T follicular helper cell (primary cell): ENCODE measurements at regions not wholly inside any gene's neighbourhood (a gene's known extent, or its start where the extent isn't known, plus 50 kb on each side); places are given as distances from the start of the nearest gene placed in this dataset.
"Not testable (repeated sequence)": the region's sequence is repeated elsewhere in the genome, so short reads cannot be mapped to it uniquely, and the experiment has no call there.

ENCODE experiments used
- DNase-seq: peaks from one replicate; pipeline ENCODE4 v3.0.0-alpha.2; 2020; ENCODE audit warnings: low read depth

GRCh38 chr19:28631961-28632360, 581.0 kb downstream of the UQCRFS1 start:
- DNase-seq, result no peak

DNA sequence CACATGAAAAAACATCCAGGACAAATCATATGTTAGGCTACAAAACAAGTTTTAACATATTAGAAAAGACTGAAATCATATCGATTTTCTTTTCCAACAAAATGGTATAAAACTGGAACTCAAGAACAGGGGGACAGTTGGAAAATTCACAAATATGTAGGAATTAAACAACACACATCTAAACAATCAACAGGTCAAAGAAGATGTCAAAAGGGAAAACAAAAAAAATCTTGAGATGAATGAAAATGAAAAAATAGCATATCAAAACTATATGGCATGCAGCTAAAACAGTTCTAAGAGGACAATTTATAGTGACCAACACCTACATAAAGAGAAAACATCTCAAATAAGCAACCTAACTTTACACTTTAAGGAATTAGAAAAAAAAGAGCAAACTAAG, 585.3 kb downstream of the UQCRFS1 start:
- no peak for DNase-seq

DNA sequence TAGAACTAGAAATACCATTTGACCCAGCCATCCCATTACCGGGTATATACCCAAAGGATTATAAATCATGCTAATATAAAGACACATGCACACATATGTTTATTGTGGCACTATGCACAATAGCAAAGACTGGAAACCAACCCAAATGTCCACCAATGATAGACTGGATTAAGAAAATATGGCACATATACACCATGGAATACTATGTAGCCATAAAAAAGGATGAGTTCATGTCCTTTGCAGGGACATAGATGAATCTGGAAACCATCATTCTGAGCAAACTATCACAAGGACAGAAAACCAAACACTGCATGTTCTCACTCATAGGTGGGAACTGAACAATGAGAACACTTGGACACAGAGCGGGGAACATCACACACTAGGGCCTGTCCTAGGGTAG, 586.5 kb downstream of the UQCRFS1 start:
- DNase-seq, result not testable (repeated sequence)

- DNase-seq, result no peak
These were observed 593.0 kb downstream of the UQCRFS1 start for GRCh38 chr19:28619816-28620429.

DNA sequence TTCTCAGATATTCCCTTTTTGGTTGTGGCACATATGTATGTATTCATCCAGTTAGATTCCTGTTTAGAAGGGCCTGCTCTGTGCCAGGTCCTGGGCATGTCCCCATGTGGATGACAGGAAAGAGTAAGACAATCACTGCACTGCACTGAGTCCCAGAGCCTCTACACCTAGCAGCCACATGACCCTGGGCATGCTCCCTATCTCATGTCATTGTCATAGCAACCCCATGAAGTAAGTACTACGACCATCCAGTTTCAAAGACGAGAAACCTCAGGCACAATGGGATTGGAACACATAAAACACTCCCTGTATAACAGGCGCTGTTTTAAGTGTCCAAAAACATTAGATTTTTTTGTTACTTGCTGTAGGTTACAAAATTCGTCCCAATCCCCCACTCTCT, 594.4 kb downstream of the UQCRFS1 start:
- DNase-seq, result no peak

DNA sequence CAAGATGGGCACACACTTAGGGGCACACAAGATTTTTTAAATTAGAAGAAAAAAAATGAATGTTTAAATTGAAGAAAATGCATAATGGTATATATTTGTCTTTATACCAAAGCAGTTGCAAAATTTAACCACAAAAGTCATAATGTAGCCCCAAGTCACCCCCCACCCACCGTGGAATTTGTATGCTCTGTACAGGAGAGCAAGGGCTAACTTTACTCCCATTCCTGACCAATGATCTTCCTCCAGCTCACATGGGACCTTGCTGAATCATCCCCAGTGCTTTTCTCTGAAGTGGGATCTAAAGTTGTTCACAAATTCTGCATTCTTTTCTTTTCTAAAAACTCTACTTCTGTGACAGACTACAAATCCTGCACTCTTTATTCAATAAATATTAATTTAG, 597.0 kb downstream of the UQCRFS1 start:
- DNase-seq, result no peak

DNA sequence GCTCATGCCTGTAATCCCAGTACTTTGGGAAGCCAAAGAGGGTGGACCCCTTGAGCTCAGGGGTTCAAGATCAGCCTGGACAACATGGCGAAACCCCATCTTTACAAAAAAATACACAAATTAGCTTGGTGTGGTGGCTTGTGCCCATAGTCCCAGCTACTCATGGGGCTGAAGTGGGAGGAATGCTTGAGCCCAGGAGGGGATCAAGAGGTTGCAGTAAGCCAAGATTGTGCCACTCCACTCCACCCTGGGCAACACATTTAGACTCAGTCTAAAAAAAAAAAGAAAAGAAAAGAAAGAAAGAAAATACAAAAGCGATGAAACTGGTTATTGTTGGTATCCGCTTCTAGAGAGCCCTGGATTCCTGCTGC, 597.4 kb downstream of the UQCRFS1 start:
- no peak for DNase-seq

DNA sequence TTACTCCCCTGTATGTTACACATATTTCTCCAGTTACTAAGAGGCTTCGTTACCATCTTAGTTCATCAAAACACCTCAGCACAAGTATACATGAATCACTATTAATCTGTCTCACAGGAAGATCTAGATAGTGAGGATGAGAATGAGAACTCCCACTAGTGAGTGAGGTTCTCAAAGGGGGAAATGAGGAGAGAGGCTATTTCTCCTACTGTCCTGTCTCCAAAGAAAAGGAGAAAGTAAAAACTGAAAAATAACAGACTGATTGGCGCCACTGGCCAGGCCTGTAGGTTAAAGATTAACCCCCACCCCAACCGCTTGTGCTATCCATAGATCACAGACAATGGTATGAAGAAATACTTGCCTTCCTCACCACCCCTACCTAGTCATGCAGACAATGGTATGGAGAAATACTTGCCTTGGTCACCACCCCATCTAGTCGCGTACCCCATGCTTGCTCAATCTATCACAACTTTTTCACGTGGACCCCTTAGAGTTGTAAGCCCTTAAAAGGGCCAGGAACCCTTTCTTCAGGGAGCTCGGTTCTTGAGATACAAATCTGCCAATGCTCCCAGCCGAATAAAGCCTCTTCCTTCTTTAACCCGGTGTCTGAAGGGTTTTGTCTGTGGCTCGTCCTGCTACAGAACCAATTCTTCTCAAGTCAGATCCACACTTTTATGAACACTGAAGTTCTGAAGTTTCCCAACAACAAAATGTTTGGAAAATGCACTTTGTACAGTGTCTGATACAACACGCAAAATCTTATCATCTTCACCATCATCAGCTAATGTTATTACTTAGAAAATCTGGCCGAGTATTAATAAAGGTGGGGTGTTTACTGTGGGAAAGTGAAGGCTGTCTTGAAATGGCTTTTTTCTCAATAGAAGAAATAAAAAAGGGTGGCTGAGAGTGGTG, 598.1 kb downstream of the UQCRFS1 start:
- DNase-seq, result no peak

- DNase-seq, result no peak
These were observed 600.6 kb downstream of the UQCRFS1 start for GRCh38 chr19:28612275-28612769.

- not testable (repeated sequence) for DNase-seq
These were observed 601.6 kb downstream of the UQCRFS1 start for GRCh38 chr19:28611227-28611914.

DNA sequence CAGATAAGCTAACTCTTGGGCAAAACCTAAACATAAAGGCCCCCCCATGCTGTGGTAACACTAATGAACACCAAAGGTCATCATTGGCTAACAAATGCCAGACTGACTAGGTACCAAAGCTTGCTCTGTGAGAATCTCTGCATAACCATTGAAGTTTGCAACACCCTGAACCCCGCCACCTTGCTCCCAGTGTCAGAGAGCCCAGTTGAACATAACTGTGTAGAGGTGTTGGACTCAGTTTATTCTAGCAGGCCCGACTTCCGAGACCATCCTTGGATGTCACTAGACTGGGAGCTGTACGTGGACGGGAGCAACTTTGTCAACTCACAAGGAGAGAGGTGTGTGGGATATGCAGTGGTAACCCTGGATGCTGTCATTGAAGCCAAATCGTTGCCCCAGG, 602.2 kb downstream of the UQCRFS1 start:
- no peak for DNase-seq

DNA sequence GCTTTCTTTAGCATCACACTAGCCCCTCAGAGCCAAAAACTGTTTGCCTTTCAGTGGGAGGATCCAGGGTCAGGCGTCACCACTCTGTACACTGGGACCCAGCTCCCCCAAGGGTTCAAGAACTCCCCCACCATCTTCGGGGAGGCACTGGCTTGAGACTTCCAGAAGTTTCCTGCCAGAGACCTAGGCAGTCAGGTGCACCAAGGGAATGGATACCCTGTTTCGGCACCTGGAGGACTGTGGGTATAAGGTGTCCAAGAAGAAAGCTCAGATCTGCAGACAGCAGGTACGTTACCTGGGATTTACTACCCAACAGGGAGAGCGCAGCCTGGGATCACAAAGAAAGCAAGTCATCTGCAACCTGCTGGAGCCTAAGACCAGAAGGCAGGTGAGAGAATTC, 603.0 kb downstream of the UQCRFS1 start:
- no peak for DNase-seq

DNA sequence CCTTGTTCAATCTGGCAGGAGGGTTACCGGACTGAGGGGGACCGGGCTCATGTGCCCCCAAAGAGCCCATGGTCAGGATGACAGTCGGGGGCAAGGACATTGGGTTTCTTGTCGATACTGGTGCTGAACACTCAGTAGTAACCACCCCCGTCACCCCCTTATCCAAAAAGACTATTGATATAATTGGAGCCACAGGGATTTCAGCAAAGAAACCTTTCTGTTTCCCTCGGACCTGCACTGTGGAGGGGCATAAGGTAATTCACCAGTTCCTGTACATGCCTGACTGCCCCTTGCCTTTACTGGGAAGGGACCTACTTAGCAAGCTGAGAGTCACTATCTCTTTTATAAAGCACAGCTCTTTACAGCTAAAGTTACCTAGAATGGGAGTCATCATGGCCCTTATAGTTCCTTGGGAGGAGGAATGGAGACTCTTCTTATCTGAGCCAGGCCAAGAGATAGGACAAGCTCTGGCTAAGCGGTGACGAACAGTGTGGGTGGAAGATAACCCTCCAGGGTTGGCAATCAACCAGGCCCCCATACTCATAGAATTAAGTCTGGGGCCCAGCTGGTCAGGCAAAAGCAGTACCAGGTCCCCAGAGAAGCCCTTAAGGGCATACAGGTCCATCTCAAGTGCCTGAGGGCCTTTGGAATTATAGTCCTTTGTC, 603.7 kb downstream of the UQCRFS1 start:
- DNase-seq, result no peak

DNA sequence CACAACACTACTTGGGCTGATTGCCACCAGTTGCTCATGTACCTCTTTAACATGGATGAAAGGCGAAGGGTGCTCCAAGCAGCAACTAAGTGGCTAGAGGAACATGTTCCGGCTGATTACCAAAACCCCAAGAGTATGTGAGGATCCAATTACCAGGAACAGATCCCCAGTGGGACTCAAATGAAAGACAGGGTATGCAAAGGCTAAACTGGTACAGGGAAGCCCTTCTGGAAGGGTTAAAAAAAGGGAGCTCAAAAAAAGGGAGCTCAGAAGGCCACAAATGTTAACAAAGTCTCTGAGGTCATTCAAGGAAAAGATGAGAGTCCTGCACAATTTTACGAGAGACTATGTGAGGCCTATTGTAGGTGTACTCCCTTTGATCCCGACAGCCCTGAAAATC, 604.7 kb downstream of the UQCRFS1 start:
- no peak for DNase-seq

DNA sequence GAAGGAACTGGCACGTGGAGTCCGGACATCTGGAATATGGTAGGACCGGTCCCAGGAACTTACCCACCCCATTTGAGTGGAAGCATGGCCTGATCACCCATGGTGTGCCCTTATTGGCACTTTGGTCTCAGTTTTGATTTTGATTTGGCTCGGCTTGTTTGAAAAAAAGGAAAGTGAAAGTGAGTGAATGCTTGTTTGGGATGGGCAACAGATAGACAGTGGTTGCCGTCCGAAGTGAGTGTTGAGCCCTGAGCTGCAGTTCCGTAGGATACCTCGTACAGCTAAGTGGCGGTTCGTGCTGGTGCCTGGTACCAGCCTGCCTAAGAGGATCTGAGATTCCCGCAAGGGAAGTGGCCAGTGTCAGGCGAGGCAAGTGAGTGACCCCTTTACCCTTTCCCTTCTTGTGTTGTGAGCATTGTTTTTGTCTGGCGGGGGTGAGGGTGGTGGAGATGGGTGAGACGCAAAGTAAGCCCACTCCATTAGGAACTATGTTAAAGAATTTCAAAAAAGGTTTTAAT, 605.8 kb downstream of the UQCRFS1 start:
- DNase-seq, result no peak

- DNase-seq, result no peak
These were observed 606.5 kb downstream of the UQCRFS1 start for GRCh38 chr19:28606269-28607032.

- no peak for DNase-seq
These were observed 607.3 kb downstream of the UQCRFS1 start for GRCh38 chr19:28605501-28606268.

GRCh38 chr19:28603453-28603852, 609.5 kb downstream of the UQCRFS1 start:
- DNase-seq, result no peak

DNA sequence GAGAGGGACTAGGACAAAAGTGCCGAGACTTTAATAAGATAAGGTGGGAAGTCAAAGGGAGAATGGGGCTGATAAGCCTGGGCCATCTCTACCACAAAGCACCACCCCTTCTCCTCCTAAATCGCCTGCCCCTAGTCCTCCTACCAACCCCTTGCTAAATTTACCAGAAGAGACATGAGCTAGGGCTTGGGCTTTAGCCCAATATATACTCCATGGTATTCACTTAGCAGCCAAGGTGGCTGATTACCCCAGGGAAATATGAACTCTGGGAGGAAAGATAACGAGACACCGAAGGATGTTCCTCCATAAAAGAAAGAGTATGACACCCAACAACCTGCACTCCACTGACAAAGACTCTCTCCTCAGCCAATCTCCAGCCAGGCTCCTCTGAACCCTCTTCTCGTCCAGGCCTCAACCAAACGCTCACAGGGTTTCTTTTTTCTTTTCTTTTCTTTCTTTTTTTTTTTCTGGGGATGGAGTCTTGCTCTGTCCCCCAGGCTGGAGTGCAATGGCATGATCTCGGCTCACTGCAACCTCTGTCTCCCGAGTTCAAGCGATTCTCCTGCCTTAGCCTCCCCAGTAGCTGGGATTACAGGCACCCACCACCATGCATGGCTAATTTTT, 610.2 kb downstream of the UQCRFS1 start:
- DNase-seq, result no peak
